Astrocyte (in vitro differentiated cells and primary cell): ENCODE measurements at regions not wholly inside any gene's neighbourhood (a gene's known extent, or its start where the extent isn't known, plus 50 kb on each side); places are given as distances from the start of the nearest gene placed in this dataset.
"Not testable (repeated sequence)": the region's sequence is repeated elsewhere in the genome, so short reads cannot be mapped to it uniquely, and the experiment has no call there.

Experiments used
- DNase-seq: peaks from one replicate; pipeline ENCODE4 v3.0.0-alpha.2; 2010; ENCODE audit warnings: low read depth
- FAIRE-seq: peaks from 2 replicates; lab custom pipeline; 2011; peaks lifted over from hg19 to GRCh38; lab: Jason Lieb, UNC
- H2AFZ ChIP-seq: 2 replicates; pipeline ENCODE4 v1.6.0; 2012; ENCODE audit warnings: low read depth, low read length, inconsistent platforms
- H3K27ac ChIP-seq: 2 replicates; pipeline ENCODE4 v1.5.1; 2011; ENCODE audit warnings: low read depth, low read length, inconsistent platforms
- H3K27me3 ChIP-seq: 2 replicates; pipeline ENCODE4 v1.6.0; 2011; ENCODE audit warnings: low read length, inconsistent platforms; ENCODE audit not compliant: insufficient read depth
- H3K36me3 ChIP-seq: 2 replicates; pipeline ENCODE4 v1.5.1; 2011; ENCODE audit warnings: low read length, inconsistent platforms; ENCODE audit not compliant: insufficient read depth
- H3K4me1 ChIP-seq: 2 replicates; pipeline ENCODE4 v1.5.1; 2011; ENCODE audit warnings: low read length, inconsistent platforms; ENCODE audit not compliant: insufficient read depth
- H3K4me2 ChIP-seq: 2 replicates; pipeline ENCODE4 v1.6.0; 2012; ENCODE audit warnings: low read length, inconsistent platforms
- H3K4me3 ChIP-seq: 2 replicates; pipeline ENCODE4 v1.5.1; 2011; ENCODE audit warnings: low read depth, mild to moderate bottlenecking, low read length, inconsistent platforms; ENCODE audit not compliant: insufficient read depth
- H3K79me2 ChIP-seq: 2 replicates; pipeline ENCODE4 v1.6.0; 2012; ENCODE audit warnings: mild to moderate bottlenecking, low read length, inconsistent platforms; ENCODE audit not compliant: insufficient read depth
- H3K9ac ChIP-seq: 2 replicates; pipeline ENCODE4 v1.6.0; 2012; ENCODE audit warnings: mild to moderate bottlenecking, low read length, inconsistent platforms
- H3K9me3 ChIP-seq: 2 replicates; pipeline ENCODE4 v1.5.1; 2012; ENCODE audit warnings: low read depth, mild to moderate bottlenecking, low read length, inconsistent platforms; ENCODE audit not compliant: insufficient read depth
- H4K20me1 ChIP-seq: 2 replicates; pipeline ENCODE4 v1.6.0; 2012; ENCODE audit warnings: low read length, inconsistent platforms; ENCODE audit not compliant: insufficient read depth
- H3K27ac Mint-ChIP-seq: one replicate; pipeline ENCODE4 v1.8.0; 2021; ENCODE audit warnings: mild to moderate bottlenecking, mixed read lengths; ENCODE audit not compliant: unreplicated experiment
- H3K27me3 Mint-ChIP-seq: one replicate; pipeline ENCODE4 v1.8.0; 2021; ENCODE audit warnings: low read depth, mixed read lengths; ENCODE audit not compliant: unreplicated experiment
- H3K36me3 Mint-ChIP-seq: one replicate; pipeline ENCODE4 v1.8.0; 2021; ENCODE audit warnings: low read depth, mixed read lengths; ENCODE audit not compliant: unreplicated experiment
- H3K4me1 Mint-ChIP-seq: one replicate; pipeline ENCODE4 v1.8.0; 2021; ENCODE audit warnings: low read depth, mixed read lengths; ENCODE audit not compliant: unreplicated experiment
- H3K4me3 Mint-ChIP-seq: one replicate; pipeline ENCODE4 v1.8.0; 2021; ENCODE audit warnings: mild to moderate bottlenecking, moderate library complexity, mixed read lengths; ENCODE audit not compliant: unreplicated experiment
- H3K9me3 Mint-ChIP-seq: one replicate; pipeline ENCODE4 v1.8.0; 2021; ENCODE audit warnings: mild to moderate bottlenecking, mixed read lengths; ENCODE audit not compliant: unreplicated experiment
- EZH2 ChIP-seq: IDR thresholded peaks from 2 replicates; pipeline ENCODE4 v1.6.1; 2012; ENCODE audit warnings: mild to moderate bottlenecking, low read length, inconsistent platforms; ENCODE audit not compliant: insufficient read depth
- TF ChIP-seq, protein P1 (sequence below): IDR thresholded peaks from 2 replicates; pipeline ENCODE4 v1.5.1; 2011; ENCODE audit warnings: low read depth, mild to moderate bottlenecking, inconsistent platforms, low read length, moderate library complexity; ENCODE audit not compliant: insufficient read depth

DNA sequence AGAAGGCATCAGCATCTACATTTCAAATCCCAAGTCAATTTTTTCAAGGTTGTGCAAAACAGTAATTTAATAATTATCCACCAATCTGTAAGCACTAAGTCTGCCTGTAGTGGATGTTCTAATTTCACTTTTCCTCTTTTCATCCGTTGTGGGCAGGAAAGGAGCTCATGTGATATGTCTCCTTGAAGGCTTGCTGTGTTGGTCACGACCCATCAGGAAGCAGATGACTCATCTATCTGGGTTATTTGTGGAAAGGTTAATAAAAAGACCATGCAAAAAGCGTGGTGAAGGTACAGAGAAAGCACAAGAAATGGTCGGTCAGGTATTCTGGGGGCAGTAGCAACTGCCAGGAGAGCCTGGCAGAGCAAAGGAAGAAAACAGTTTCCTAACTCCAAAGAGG is 476.7 kb upstream of the RAB6C start:
- peaks cover 2% of the 10 kb centered on the region for H3K27me3 Mint-ChIP-seq
- Histone ChIP-seq H4K20me1 (no peaks in the 10 kb centered on the region), H3K9ac (no peak overlapping the region), H2AFZ (no peak overlapping the region), H3K27ac (no peak overlapping the region), H3K36me3 (no peaks in the 10 kb centered on the region), H3K4me1 (no peaks in the 10 kb centered on the region), H3K79me2 (no peaks in the 10 kb centered on the region), H3K4me2 (no peak overlapping the region), H3K4me3 (no peak overlapping the region), H3K27me3 (no peaks in the 10 kb centered on the region), H3K9me3 (peaks cover 5% of the 10 kb centered on the region)
- H3K4me1 Mint-ChIP-seq = peaks cover 10% of the 10 kb centered on the region
- FAIRE-seq = no peak
- TF ChIP-seq, protein P1, sequence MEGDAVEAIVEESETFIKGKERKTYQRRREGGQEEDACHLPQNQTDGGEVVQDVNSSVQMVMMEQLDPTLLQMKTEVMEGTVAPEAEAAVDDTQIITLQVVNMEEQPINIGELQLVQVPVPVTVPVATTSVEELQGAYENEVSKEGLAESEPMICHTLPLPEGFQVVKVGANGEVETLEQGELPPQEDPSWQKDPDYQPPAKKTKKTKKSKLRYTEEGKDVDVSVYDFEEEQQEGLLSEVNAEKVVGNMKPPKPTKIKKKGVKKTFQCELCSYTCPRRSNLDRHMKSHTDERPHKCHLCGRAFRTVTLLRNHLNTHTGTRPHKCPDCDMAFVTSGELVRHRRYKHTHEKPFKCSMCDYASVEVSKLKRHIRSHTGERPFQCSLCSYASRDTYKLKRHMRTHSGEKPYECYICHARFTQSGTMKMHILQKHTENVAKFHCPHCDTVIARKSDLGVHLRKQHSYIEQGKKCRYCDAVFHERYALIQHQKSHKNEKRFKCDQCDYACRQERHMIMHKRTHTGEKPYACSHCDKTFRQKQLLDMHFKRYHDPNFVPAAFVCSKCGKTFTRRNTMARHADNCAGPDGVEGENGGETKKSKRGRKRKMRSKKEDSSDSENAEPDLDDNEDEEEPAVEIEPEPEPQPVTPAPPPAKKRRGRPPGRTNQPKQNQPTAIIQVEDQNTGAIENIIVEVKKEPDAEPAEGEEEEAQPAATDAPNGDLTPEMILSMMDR = no peak
- no peak for TF ChIP-seq EZH2
- H3K9me3 Mint-ChIP-seq = no peaks in the 10 kb centered on the region
- no peak overlapping the region for H3K27ac Mint-ChIP-seq
- no peak overlapping the region for H3K4me3 Mint-ChIP-seq
- H3K36me3 Mint-ChIP-seq = no peaks in the 10 kb centered on the region
- no peak for DNase-seq

DNA sequence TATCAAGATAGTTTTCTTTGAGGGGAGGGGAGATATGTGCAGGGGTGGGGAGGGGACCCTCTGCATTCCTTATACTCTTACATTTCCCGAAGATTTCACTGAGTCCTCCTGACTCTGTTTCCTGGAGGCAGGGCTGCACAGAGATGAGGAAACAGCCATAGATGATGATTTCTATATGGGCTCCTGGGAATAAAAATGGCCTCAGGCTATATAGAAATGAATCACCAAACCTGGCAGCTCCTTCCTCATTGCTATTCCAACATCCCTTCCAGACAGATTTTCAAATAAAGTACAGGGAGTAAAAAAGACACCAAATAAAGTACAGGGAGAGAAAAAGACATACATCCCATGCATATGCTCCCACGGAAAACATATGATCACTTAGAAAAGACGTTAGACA is 474.8 kb upstream of the RAB6C start:
- Mint-ChIP-seq H3K4me1 (peaks cover 10% of the 10 kb centered on the region), H3K4me3 (no peak overlapping the region), H3K36me3 (no peaks in the 10 kb centered on the region), H3K27me3 (peaks cover 2% of the 10 kb centered on the region), H3K9me3 (no peaks in the 10 kb centered on the region), H3K27ac (no peak overlapping the region)
- Histone ChIP-seq H3K79me2 (no peaks in the 10 kb centered on the region), H3K27ac (no peak overlapping the region), H3K4me1 (no peaks in the 10 kb centered on the region), H3K36me3 (no peaks in the 10 kb centered on the region), H3K9me3 (peaks cover 5% of the 10 kb centered on the region), H3K4me2 (no peak overlapping the region), H3K4me3 (no peak overlapping the region), H3K27me3 (no peaks in the 10 kb centered on the region), H3K9ac (no peak overlapping the region), H2AFZ (no peak overlapping the region), H4K20me1 (no peaks in the 10 kb centered on the region)
- FAIRE-seq (no peak), DNase-seq (no peak)
- TF ChIP-seq, protein P1 = no peak
- no peak for TF ChIP-seq EZH2

- FAIRE-seq (no peak), DNase-seq (no peak)
- Histone ChIP-seq H3K4me1 (no peaks in the 10 kb centered on the region), H3K36me3 (no peaks in the 10 kb centered on the region), H3K4me3 (no peak overlapping the region), H3K4me2 (no peak overlapping the region), H2AFZ (no peak overlapping the region), H3K27ac (no peak overlapping the region), H3K79me2 (no peaks in the 10 kb centered on the region), H3K9ac (no peak overlapping the region), H4K20me1 (no peaks in the 10 kb centered on the region), H3K27me3 (no peaks in the 10 kb centered on the region), H3K9me3 (no peaks in the 10 kb centered on the region)
- Mint-ChIP-seq H3K27ac (no peak overlapping the region), H3K9me3 (peaks cover 13% of the 10 kb centered on the region), H3K27me3 (peaks cover 2% of the 10 kb centered on the region), H3K4me1 (no peaks in the 10 kb centered on the region), H3K36me3 (no peaks in the 10 kb centered on the region), H3K4me3 (no peak overlapping the region)
- TF ChIP-seq, protein P1 = no peak
- TF ChIP-seq EZH2 = no peak
Observed at GRCh38 chr2:129518937-129519336, 460.5 kb upstream of the RAB6C start.

DNA sequence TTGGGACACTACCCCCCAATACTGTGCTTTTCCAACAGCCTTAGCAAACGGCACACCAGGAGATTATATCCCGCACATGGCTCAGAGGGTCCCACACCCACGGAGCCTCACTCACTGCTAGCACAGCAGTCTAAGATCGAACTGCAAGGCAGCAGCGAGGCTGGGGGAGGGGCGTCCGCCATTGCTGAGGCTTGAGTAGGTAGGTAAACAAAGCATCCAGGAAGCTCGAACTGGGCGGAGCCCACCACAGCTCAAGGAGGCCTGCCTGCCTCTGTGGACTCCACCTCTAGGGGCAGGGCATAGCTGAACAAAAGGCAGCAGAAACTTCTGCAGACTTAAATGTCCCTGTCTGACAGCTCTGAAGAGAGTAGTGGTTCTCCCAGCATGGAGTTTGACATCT is 447.3 kb upstream of the RAB6C start:
- H3K36me3 ChIP-seq, DNase-seq, H3K4me3 ChIP-seq, H3K9ac ChIP-seq, H3K36me3 Mint-ChIP-seq, H3K27ac ChIP-seq, H4K20me1 ChIP-seq, H3K4me1 Mint-ChIP-seq, H3K79me2 ChIP-seq, H3K4me1 ChIP-seq, FAIRE-seq, H3K27me3 ChIP-seq, H3K4me2 ChIP-seq, H3K9me3 ChIP-seq, H3K27me3 Mint-ChIP-seq, H3K27ac Mint-ChIP-seq, H3K4me3 Mint-ChIP-seq, H2AFZ ChIP-seq: not testable (repeated sequence)
- peaks cover 15% of the 10 kb centered on the region for H3K9me3 Mint-ChIP-seq
